Prostate gland (tissue), 2 donors: ENCODE measurements at regions not wholly inside any gene's neighbourhood (a gene's known extent, or its start where the extent isn't known, plus 50 kb on each side); places are given as distances from the start of the nearest gene placed in this dataset.

Experiments used
- CTCF ChIP-seq, 4 experiments: fragments of 200-600 bp in 2 of 4; fragments of 450-650 bp in 2 of 4; sonication (generic) in 2 of 4; IDR thresholded peaks; 1 replicate in 3 of 4; 2 replicates in 1 of 4; pipeline ENCODE4 v1.5.1; 2016 to 2019; ENCODE audit warnings: antibody characterized with exemption in 4 of 4, mild to moderate bottlenecking in 2 of 4, moderate library complexity in 2 of 4
- POLR2A ChIP-seq: fragments of 450-650 bp; IDR thresholded peaks from one replicate; pipeline ENCODE4 v1.6.1; 2016; ENCODE audit warnings: antibody characterized with exemption, mild to moderate bottlenecking
- POLR2AphosphoS5 ChIP-seq: sonication (generic); formaldehyde crosslinking; IDR thresholded peaks from one replicate; pipeline ENCODE4 v1.6.1; 2017; ENCODE audit warnings: antibody characterized with exemption

DNA sequence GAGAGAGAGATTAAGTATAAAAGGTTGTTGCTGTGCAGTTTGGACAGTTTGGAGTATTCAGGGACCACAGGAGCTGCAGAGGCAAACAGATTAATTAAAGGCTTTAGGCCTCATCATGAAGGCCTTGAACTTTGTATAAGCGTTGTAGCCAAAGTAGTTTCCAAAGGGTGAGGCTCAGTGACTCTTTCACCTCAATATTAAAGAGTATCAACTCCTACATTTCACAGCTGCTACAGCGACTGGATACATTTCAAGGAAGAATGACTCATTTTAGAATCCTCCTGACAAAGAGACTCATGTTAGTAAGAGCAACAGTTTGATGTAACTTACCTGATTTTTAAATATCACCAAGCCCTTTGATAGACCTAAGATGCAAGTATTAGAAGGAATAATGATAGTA lies 355.5 kb downstream of the HLX start:
- TF ChIP-seq CTCF (IDR thresholded peaks at IDR 0.05) (no peak), POLR2A (no peak), POLR2AphosphoS5 (no peak)
